HCT116 (cell line): ENCODE measurements at regions not wholly inside any gene's neighbourhood (a gene's known extent, or its start where the extent isn't known, plus 50 kb on each side); places are given as distances from the start of the nearest gene placed in this dataset.

ENCODE experiments used
- ATAC-seq: fragments of 200-7000 bp; cut with Tn5 transposase; 2 replicates; pipeline ENCODE4 v1.9.1; 2020; ENCODE audit warnings: mild to moderate bottlenecking, moderate library complexity
- BruUV-seq: library from RNA; stranded (reverse); fragments of 400-500 nt; replicated peaks from 2 replicates; lab custom pipeline; 2021; lab: Mats Ljungman, UMichigan
- CTCF ChIA-PET: fragments of 300-600 bp; sonication (Branson Sonifier 250); formaldehyde crosslinking; loops from one replicate; lab custom pipeline; 2021; ENCODE audit warnings: antibody characterized with exemption; lab: Charles Lee
- POLR2A ChIA-PET: fragments of 300-600, 350-600 bp; sonication (Branson Sonifier 250); formaldehyde crosslinking; loops from one replicate; lab custom pipeline; 2021; ENCODE audit warnings: antibody characterized with exemption; lab: Charles Lee
- RAD21 ChIA-PET, 2 experiments: fragments of 300-600 bp; sonication (Branson Sonifier 250); formaldehyde crosslinking; loops; one replicate each; lab custom pipeline; 2023; ENCODE audit warnings: low total read pairs in 2 of 2; ENCODE audit not compliant: uncharacterized antibody in 2 of 2, unreplicated experiment in 2 of 2, low non-redundant PET in 1 of 2; lab: Charles Lee
- DNase-seq: peaks from one replicate; pipeline ENCODE4 v3.0.0-alpha.2; 2010; ENCODE audit warnings: low read depth, low spot score
- H2AFZ ChIP-seq: fragments of 200-600 bp; shearing (Covaris generic), sonication (generic); 2 replicates; pipeline ENCODE4 v1.6.1; 2017; ENCODE audit warnings: low read depth, mixed run types, mixed read lengths, antibody characterized with exemption, low read length; ENCODE audit not compliant: poor library complexity, severe bottlenecking
- H3K27ac ChIP-seq: 2 replicates; pipeline ENCODE4 v1.5.1; 2012; ENCODE audit warnings: low read depth, low read length
- H3K27me3 ChIP-seq: fragments of 200-600 bp; sonication (generic); 2 replicates; pipeline ENCODE4 v1.6.1; 2016; ENCODE audit warnings: mixed run types, low read length, mixed read lengths; ENCODE audit not compliant: insufficient read depth
- H3K36me3 ChIP-seq, 2 experiments: fragments of 200-500 bp in 1 of 2; fragments of 200-600 bp in 1 of 2; sonication (Bioruptor generic) in 1 of 2; sonication (generic) in 1 of 2; 2 replicates each; pipeline versions ENCODE4 v1.5.1 to v1.6.1; 2014 to 2016; ENCODE audit warnings: low read length in 2 of 2, inconsistent platforms in 1 of 2, mixed read lengths in 1 of 2, mixed run types in 1 of 2; ENCODE audit not compliant: insufficient read depth in 2 of 2, control insufficient read depth in 1 of 2
- H3K4me1 ChIP-seq, 2 experiments: fragments of 200-600 bp in 1 of 2; sonication (generic) in 1 of 2; 2 replicates each; pipeline versions ENCODE4 v1.5.1 to v1.6.1; 2012 to 2017; ENCODE audit warnings: low read length in 2 of 2, inconsistent platforms in 1 of 2, mild to moderate bottlenecking in 1 of 2, mixed read lengths in 1 of 2, mixed run types in 1 of 2, moderate library complexity in 1 of 2; ENCODE audit not compliant: insufficient read depth in 2 of 2, control insufficient read depth in 1 of 2
- H3K4me2 ChIP-seq: fragments of 200-600 bp; sonication (generic); 2 replicates; pipeline ENCODE4 v1.6.1; 2017; ENCODE audit warnings: mixed run types, low read length, mixed read lengths
- H3K4me3 ChIP-seq, 2 experiments: fragments of 200-600 bp in 1 of 2; sonication (generic) in 1 of 2; replicated peaks in 1 of 2; 2 replicates each; pipeline ENCODE4 v1.5.1; 2011 to 2016; ENCODE audit warnings: low read length in 2 of 2, control low read depth in 1 of 2, low read depth in 1 of 2, mild to moderate bottlenecking in 1 of 2, mixed read lengths in 1 of 2, mixed run types in 1 of 2
- H3K79me2 ChIP-seq: fragments of 200-600 bp; sonication (generic); 2 replicates; pipeline ENCODE4 v1.6.1; 2017; ENCODE audit warnings: mild to moderate bottlenecking, mixed run types, low read length, moderate library complexity, mixed read lengths; ENCODE audit not compliant: insufficient read depth
- H3K9ac ChIP-seq: fragments of 200-600 bp; sonication (generic); 2 replicates; pipeline ENCODE4 v1.6.1; 2016; ENCODE audit warnings: low read length, mixed read lengths
- H3K9me2 ChIP-seq: fragments of 200-600 bp; sonication (generic), shearing (Covaris generic); 2 replicates; pipeline ENCODE4 v1.6.1; 2017; ENCODE audit warnings: mixed run types, mild to moderate bottlenecking, moderate library complexity; ENCODE audit not compliant: insufficient read depth
- H3K9me3 ChIP-seq, 2 experiments: fragments of 200-500 bp in 1 of 2; fragments of 200-600 bp in 1 of 2; sonication (Bioruptor generic) in 1 of 2; sonication (generic) in 1 of 2; 2 replicates each; pipeline ENCODE4 v1.6.1; 2014 to 2017; ENCODE audit warnings: low read length in 2 of 2, mixed read lengths in 2 of 2, inconsistent platforms in 1 of 2, low read depth in 1 of 2, mild to moderate bottlenecking in 1 of 2, mixed run types in 1 of 2, moderate library complexity in 1 of 2; ENCODE audit not compliant: control insufficient read depth in 1 of 2, insufficient read depth in 1 of 2
- H4K20me1 ChIP-seq: fragments of 200-600 bp; sonication (generic), shearing (Covaris generic); 2 replicates; pipeline ENCODE4 v1.6.1; 2017; ENCODE audit warnings: mixed run types, mild to moderate bottlenecking, moderate library complexity; ENCODE audit not compliant: insufficient read depth
- CBX3 ChIP-seq: IDR thresholded peaks from 2 replicates; pipeline ENCODE4 v1.6.1; 2012; ENCODE audit warnings: low read depth
- CTCF ChIP-seq, 3 experiments: fragments of 200-600 bp in 1 of 3; sonication (generic) in 1 of 3; IDR thresholded peaks in 2 of 3; conservative IDR thresholded peaks in 1 of 3; 2 replicates each; pipeline ENCODE4 v1.5.1; 2012 to 2017; ENCODE audit warnings: low read depth in 2 of 3, low read length in 2 of 3, antibody characterized with exemption in 1 of 3, borderline replicate concordance in 1 of 3, control low read depth in 1 of 3, mild to moderate bottlenecking in 1 of 3, mixed read lengths in 1 of 3, mixed run types in 1 of 3, moderate library complexity in 1 of 3; ENCODE audit not compliant: insufficient read depth in 1 of 3
- EGR1 ChIP-seq: IDR thresholded peaks from 2 replicates; pipeline ENCODE4 v1.6.1; 2012; ENCODE audit warnings: low read depth
- ELF1 ChIP-seq: IDR thresholded peaks from 2 replicates; pipeline ENCODE4 v1.6.1; 2012; ENCODE audit warnings: low read depth, borderline replicate concordance
- EZH2 ChIP-seq: fragments of 200-600 bp; sonication (generic); IDR thresholded peaks from 2 replicates; pipeline ENCODE4 v1.6.1; 2017; ENCODE audit warnings: antibody characterized with exemption, mixed run types
- FOSL1 ChIP-seq: IDR thresholded peaks from 2 replicates; pipeline ENCODE4 v1.6.1; 2012; ENCODE audit warnings: low read depth
- JUND ChIP-seq: IDR thresholded peaks from 2 replicates; pipeline ENCODE4 v1.6.1; 2012
- MAX ChIP-seq: IDR thresholded peaks from 2 replicates; pipeline ENCODE4 v1.6.1; 2012
- POLR2A ChIP-seq: IDR thresholded peaks from 2 replicates; pipeline ENCODE4 v1.7.0; 2011; ENCODE audit warnings: borderline replicate concordance; ENCODE audit not compliant: insufficient read depth, insufficient read length; ENCODE audit errors: extremely low read depth
- POLR2AphosphoS5 ChIP-seq: IDR thresholded peaks from 2 replicates; pipeline ENCODE4 v1.6.1; 2011; ENCODE audit warnings: mild to moderate bottlenecking, low read depth, low read length, moderate library complexity
- SIN3A ChIP-seq: IDR thresholded peaks from 2 replicates; pipeline ENCODE4 v1.6.1; 2012; ENCODE audit warnings: low read depth
- SP1 ChIP-seq: IDR thresholded peaks from 2 replicates; pipeline ENCODE4 v1.6.1; 2012; ENCODE audit warnings: low read depth
- ZBTB33 ChIP-seq: IDR thresholded peaks from 2 replicates; pipeline ENCODE4 v1.6.1; 2011; ENCODE audit warnings: mild to moderate bottlenecking, low read length, moderate library complexity; ENCODE audit not compliant: insufficient replicate concordance; ENCODE audit errors: extremely low read depth
- ZFX ChIP-seq: fragments of 450-650 bp; IDR thresholded peaks from 2 replicates; pipeline ENCODE4 v1.6.1; 2017
- intact Hi-C: fragments of 100-400 bp; cut with micrococcal nuclease; formaldehyde crosslinking; loops from 2 replicates; pipeline ENCODE4 v1.10.0; 2022

- CTCF ChIA-PET = no interaction called here
- H3K9me3 ChIP-seq = no peaks in the 10 kb centered on the region
- intact Hi-C loops = no loop called here
- TF ChIP-seq EGR1 (no peak), POLR2AphosphoS5 (no peak), ZFX (no peak), MAX (no peak), FOSL1 (no peak), SIN3A (no peak), SP1 (no peak), POLR2A (no peak), EZH2 (no peak), ELF1 (no peak)
- DNase-seq (no peak), ATAC-seq (no peak)
- no TSS peak for BruUV-seq
- H2AFZ ChIP-seq = no peak overlapping the region
- H3K9me2 ChIP-seq = no peaks in the 10 kb centered on the region
- no peak overlapping the region for H3K4me2 ChIP-seq
- no peaks in the 10 kb centered on the region for H4K20me1 ChIP-seq
- H3K36me3 ChIP-seq = no peaks in the 10 kb centered on the region
- H3K4me3 ChIP-seq = no peak overlapping the region
- H3K27me3 ChIP-seq = peaks cover 10% of the 10 kb centered on the region; the same call in 1 of the 2 replicates
- no peak overlapping the region for H3K9ac ChIP-seq
- RAD21 ChIA-PET = no interaction called here
- H3K27ac ChIP-seq = no peak overlapping the region
- H3K79me2 ChIP-seq = no peaks in the 10 kb centered on the region
- POLR2A ChIA-PET = no interaction called here
- no peaks in the 10 kb centered on the region for H3K4me1 ChIP-seq
Observed at GRCh38 chr20:24832518-24832917, 116.6 kb upstream of the CST7 start.

- intact Hi-C loops = no loop called here
- no peak for TF ChIP-seq EGR1
- no peak for TF ChIP-seq CBX3
- TF ChIP-seq JUND = no peak
- TF ChIP-seq ZBTB33 = no peak
- TF ChIP-seq MAX = no peak
- no peak for TF ChIP-seq SP1
- TF ChIP-seq CTCF (IDR thresholded peaks at IDR 0.05 in 2 of 3, conservative IDR thresholded peaks at IDR 0.05 in 1 of 3; ENCODE audit: borderline replicate concordance in 1 of 3, insufficient read depth in 1 of 3, low read depth in 2 of 3, low read length in 2 of 3) = no peak
Observed at GRCh38 chr20:24833592-24833991, 115.5 kb upstream of the CST7 start.

More at GRCh38 chr20:24833592-24833991, 115.5 kb upstream of the CST7 start:
- DNase-seq (no peak), ATAC-seq (no peak)
- H3K27ac ChIP-seq = no peak overlapping the region
- H3K9me3 ChIP-seq = no peaks in the 10 kb centered on the region
- peaks cover 15% of the 10 kb centered on the region; the same call in 1 of the 2 replicates for H3K27me3 ChIP-seq
- no peaks in the 10 kb centered on the region for H3K79me2 ChIP-seq
- ChIA-PET RAD21 (no interaction called here), POLR2A (no interaction called here), CTCF (no interaction called here)
- H3K4me1 ChIP-seq = no peaks in the 10 kb centered on the region
- H2AFZ ChIP-seq = no peak overlapping the region
- H3K4me2 ChIP-seq = no peak overlapping the region
- no peaks in the 10 kb centered on the region for H3K36me3 ChIP-seq
- BruUV-seq = no TSS peak
- H4K20me1 ChIP-seq = no peaks in the 10 kb centered on the region
- no peaks in the 10 kb centered on the region for H3K9me2 ChIP-seq
- no peak overlapping the region for H3K4me3 ChIP-seq
- no peak overlapping the region for H3K9ac ChIP-seq
